ENCODE measurements at regions not wholly inside any gene's neighbourhood (a gene's known extent, or its start where the extent isn't known, plus 50 kb on each side); places are given as distances from the start of the nearest gene placed in this dataset.

- H3K27ac Mint-ChIP-seq (ENCODE audit: unreplicated experiment), result peak overlapping the region; percentile 37
- no peak for TF ChIP-seq CTCF (conservative IDR thresholded peaks at IDR 0.05)
- H3K36me3 Mint-ChIP-seq (ENCODE audit: low read depth), result no peaks in the 10 kb centered on the region
- peaks cover 3% of the 10 kb centered on the region for H3K9me3 Mint-ChIP-seq
- no peak for DNase-seq (ENCODE audit: low read depth, low spot score)
- H3K27me3 Mint-ChIP-seq (ENCODE audit: low read depth), result no peaks in the 10 kb centered on the region
- no peak overlapping the region for H3K4me3 Mint-ChIP-seq
- H3K4me1 Mint-ChIP-seq, result peaks cover 43% of the 10 kb centered on the region
These were observed 167.7 kb upstream of the MYCN start for GRCh38 chr2:15772681-15773080.

GRCh38 chr2:15773204-15773603 is 167.1 kb upstream of the MYCN start:
- Mint-ChIP-seq H3K27me3 (ENCODE audit: low read depth) (no peaks in the 10 kb centered on the region), H3K36me3 (ENCODE audit: low read depth) (no peaks in the 10 kb centered on the region), H3K4me1 (peaks cover 41% of the 10 kb centered on the region), H3K9me3 (peaks cover 3% of the 10 kb centered on the region), H3K27ac (ENCODE audit: unreplicated experiment) (no peak overlapping the region), H3K4me3 (no peak overlapping the region)
- DNase-seq (ENCODE audit: low read depth, low spot score), result no peak
- TF ChIP-seq CTCF (conservative IDR thresholded peaks at IDR 0.05), result no peak

GRCh38 chr2:15773846-15774245 is 166.5 kb upstream of the MYCN start:
- Mint-ChIP-seq H3K36me3 (ENCODE audit: low read depth) (no peaks in the 10 kb centered on the region), H3K27me3 (ENCODE audit: low read depth) (no peaks in the 10 kb centered on the region), H3K4me1 (peaks cover 35% of the 10 kb centered on the region), H3K9me3 (peaks cover 3% of the 10 kb centered on the region), H3K27ac (ENCODE audit: unreplicated experiment) (no peak overlapping the region), H3K4me3 (no peak overlapping the region)
- DNase-seq (ENCODE audit: low read depth, low spot score), result no peak
- no peak for TF ChIP-seq CTCF (conservative IDR thresholded peaks at IDR 0.05)

- Mint-ChIP-seq H3K4me3 (no peak overlapping the region), H3K4me1 (peaks cover 40% of the 10 kb centered on the region), H3K27me3 (ENCODE audit: low read depth) (no peaks in the 10 kb centered on the region), H3K9me3 (peaks cover 3% of the 10 kb centered on the region), H3K27ac (ENCODE audit: unreplicated experiment) (peak overlapping the region; percentile 16), H3K36me3 (ENCODE audit: low read depth) (no peaks in the 10 kb centered on the region)
- no peak for DNase-seq (ENCODE audit: low read depth, low spot score)
- no peak for TF ChIP-seq CTCF (conservative IDR thresholded peaks at IDR 0.05)
These were observed 164.4 kb upstream of the MYCN start for GRCh38 chr2:15775753-15776628.

- H3K4me3 Mint-ChIP-seq, result no peak overlapping the region
- H3K9me3 Mint-ChIP-seq, result peaks cover 3% of the 10 kb centered on the region
- H3K4me1 Mint-ChIP-seq, result peaks cover 46% of the 10 kb centered on the region
- TF ChIP-seq CTCF (conservative IDR thresholded peaks at IDR 0.05), result no peak
- no peaks in the 10 kb centered on the region for H3K36me3 Mint-ChIP-seq (ENCODE audit: low read depth)
- no peak overlapping the region for H3K27ac Mint-ChIP-seq (ENCODE audit: unreplicated experiment)
- no peaks in the 10 kb centered on the region for H3K27me3 Mint-ChIP-seq (ENCODE audit: low read depth)
- no peak for DNase-seq (ENCODE audit: low read depth, low spot score)
These were observed 163.8 kb upstream of the MYCN start for GRCh38 chr2:15776629-15776919.

Measured in neural crest cell (in vitro differentiated cells).